GM10266 (cell line): ENCODE measurements at regions not wholly inside any gene's neighbourhood (a gene's known extent, or its start where the extent isn't known, plus 50 kb on each side); places are given as distances from the start of the nearest gene placed in this dataset.
"Not testable (repeated sequence)": the region's sequence is repeated elsewhere in the genome, so short reads cannot be mapped to it uniquely, and the experiment has no call there.

ENCODE experiments used
- DNase-seq: peaks from one replicate; pipeline ENCODE4 v3.0.0; 2012; ENCODE audit errors: extremely low spot score
- TF ChIP-seq, protein P1 (sequence below): IDR thresholded peaks from 2 replicates; pipeline ENCODE4 v1.5.1; 2012; ENCODE audit warnings: mild to moderate bottlenecking, low read depth; ENCODE audit not compliant: control insufficient read depth, insufficient read depth; ENCODE audit errors: missing control alignments

GRCh38 chr13:47892374-47892773, 108.7 kb downstream of the SUCLA2 start:
- TF ChIP-seq, protein P1, sequence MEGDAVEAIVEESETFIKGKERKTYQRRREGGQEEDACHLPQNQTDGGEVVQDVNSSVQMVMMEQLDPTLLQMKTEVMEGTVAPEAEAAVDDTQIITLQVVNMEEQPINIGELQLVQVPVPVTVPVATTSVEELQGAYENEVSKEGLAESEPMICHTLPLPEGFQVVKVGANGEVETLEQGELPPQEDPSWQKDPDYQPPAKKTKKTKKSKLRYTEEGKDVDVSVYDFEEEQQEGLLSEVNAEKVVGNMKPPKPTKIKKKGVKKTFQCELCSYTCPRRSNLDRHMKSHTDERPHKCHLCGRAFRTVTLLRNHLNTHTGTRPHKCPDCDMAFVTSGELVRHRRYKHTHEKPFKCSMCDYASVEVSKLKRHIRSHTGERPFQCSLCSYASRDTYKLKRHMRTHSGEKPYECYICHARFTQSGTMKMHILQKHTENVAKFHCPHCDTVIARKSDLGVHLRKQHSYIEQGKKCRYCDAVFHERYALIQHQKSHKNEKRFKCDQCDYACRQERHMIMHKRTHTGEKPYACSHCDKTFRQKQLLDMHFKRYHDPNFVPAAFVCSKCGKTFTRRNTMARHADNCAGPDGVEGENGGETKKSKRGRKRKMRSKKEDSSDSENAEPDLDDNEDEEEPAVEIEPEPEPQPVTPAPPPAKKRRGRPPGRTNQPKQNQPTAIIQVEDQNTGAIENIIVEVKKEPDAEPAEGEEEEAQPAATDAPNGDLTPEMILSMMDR = no peak
- DNase-seq = no peak

GRCh38 chr13:47890146-47890814, 110.8 kb downstream of the SUCLA2 start:
- DNase-seq = no peak
- TF ChIP-seq, protein P1 = no peak

GRCh38 chr13:47886314-47886713, 114.8 kb downstream of the SUCLA2 start:
- DNase-seq = no peak

GRCh38 chr13:47875201-47875600, 125.9 kb downstream of the SUCLA2 start:
- no peak for DNase-seq

More at GRCh38 chr13:47886314-47886713, 114.8 kb downstream of the SUCLA2 start:
- TF ChIP-seq, protein P1 = no peak

GRCh38 chr13:47873987-47874386, 127.1 kb downstream of the SUCLA2 start:
- not testable (repeated sequence) for DNase-seq

More at GRCh38 chr13:47875201-47875600, 125.9 kb downstream of the SUCLA2 start:
- TF ChIP-seq, protein P1 = no peak

GRCh38 chr13:47873319-47873718, 127.8 kb downstream of the SUCLA2 start:
- not testable (repeated sequence) for DNase-seq

- TF ChIP-seq, protein P1 = no peak
- DNase-seq = no peak
Measured at GRCh38 chr13:47869776-47870175, 131.3 kb downstream of the SUCLA2 start.

DNA sequence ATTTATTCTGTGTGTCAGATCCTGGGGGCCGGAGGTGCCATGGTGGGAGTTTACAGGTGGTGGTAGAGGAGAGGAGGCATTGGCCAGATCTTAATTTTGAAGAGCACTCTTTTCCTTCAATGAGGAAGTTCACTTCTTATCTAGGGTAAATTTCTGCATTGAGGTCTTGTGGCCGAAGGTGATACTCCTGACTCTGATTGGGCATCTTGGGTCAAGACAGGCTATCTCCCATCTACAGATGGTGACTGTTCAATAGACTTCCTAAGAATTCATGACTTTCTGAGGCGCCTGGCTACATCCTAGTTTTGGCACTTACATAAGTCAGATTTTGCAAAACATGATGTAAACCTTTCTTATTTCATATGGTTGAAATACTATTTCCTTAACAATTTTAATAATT, 135.2 kb downstream of the SUCLA2 start:
- TF ChIP-seq, protein P1 = no peak

DNA sequence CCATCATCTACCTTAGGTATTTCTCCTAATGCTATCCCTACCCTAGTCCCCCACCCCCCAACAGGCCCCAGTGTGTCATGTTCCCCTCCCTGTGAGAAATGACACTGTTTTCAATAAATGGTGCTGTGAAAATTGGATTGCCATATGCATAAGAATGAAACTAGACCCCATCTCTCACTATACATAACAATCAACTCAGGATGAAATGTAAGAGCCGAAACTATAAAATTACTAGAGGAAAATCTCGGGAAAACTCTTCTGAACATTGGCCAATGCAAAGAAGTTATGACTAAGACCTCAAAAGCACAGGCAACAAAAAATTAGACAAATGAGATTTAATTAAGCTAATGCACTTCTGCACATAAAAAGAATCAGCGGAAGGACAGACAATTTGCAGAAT, 138.2 kb downstream of the SUCLA2 start:
- TF ChIP-seq, protein P1 = no peak
- DNase-seq = no peak

More for the DNA sequence above, 135.2 kb downstream of the SUCLA2 start:
- DNase-seq = no peak
